HepG2 (cell line): ENCODE measurements at regions not wholly inside any gene's neighbourhood (a gene's known extent, or its start where the extent isn't known, plus 50 kb on each side); places are given as distances from the start of the nearest gene placed in this dataset.

Experiments
- ATAC-seq: fragments of 200-7000 bp; cut with Tn5 transposase; 3 replicates; pipeline ENCODE4 v1.9.1; 2020; ENCODE audit warnings: mild to moderate bottlenecking, moderate library complexity
- BruUV-seq: library from RNA; stranded (reverse); fragments of 400-500 nt; replicated peaks from 2 replicates; lab custom pipeline; 2021; lab: Mats Ljungman, UMichigan
- CTCF ChIA-PET: fragments of 300-600 bp; formaldehyde crosslinking; extraction: SDS; loops from one replicate; lab custom pipeline; 2021; ENCODE audit warnings: low total read pairs, inconsistent platforms, low intra/inter-chr PET ratio; lab: Yijun Ruan, JAX
- POLR2A ChIA-PET: fragments of 350-600 bp; sonication (Branson Sonifier 250); formaldehyde crosslinking; loops from one replicate; lab custom pipeline; 2020; ENCODE audit warnings: antibody characterized with exemption, inconsistent platforms; lab: Yijun Ruan, JAX
- DNase-seq: peaks from one replicate; pipeline ENCODE4 v3.0.0-alpha.2; 2015; ENCODE audit warnings: low spot score
- FAIRE-seq: peaks from 3 replicates; lab custom pipeline; 2011; peaks lifted over from hg19 to GRCh38; lab: Jason Lieb, UNC
- H2AFZ ChIP-seq: one replicate; pipeline ENCODE4 v1.6.1; 2011; ENCODE audit warnings: low read length, inconsistent platforms
- H3K27ac ChIP-seq: fragments of 300-600 bp; 3 replicates; pipeline ENCODE4 v1.8.0; 2011; ENCODE audit warnings: mixed run types, mild to moderate bottlenecking, mixed read lengths, low read length, inconsistent platforms; ENCODE audit not compliant: insufficient read depth; ENCODE audit errors: extremely low read length
- H3K27me3 ChIP-seq, 2 experiments: fragments of 200-600 bp in 1 of 2; 2 replicates in 1 of 2; 3 replicates in 1 of 2; pipeline versions ENCODE4 v1.6.0 to v1.8.0; 2011; ENCODE audit warnings: low read length in 2 of 2, mild to moderate bottlenecking in 2 of 2, moderate library complexity in 2 of 2, inconsistent platforms in 1 of 2; ENCODE audit not compliant: insufficient read depth in 2 of 2, control insufficient read depth in 1 of 2
- H3K36me3 ChIP-seq, 2 experiments: fragments of 200-600 bp in 1 of 2; replicated peaks in 1 of 2; 2 replicates in 1 of 2; 3 replicates in 1 of 2; pipeline versions ENCODE4 v1.5.1 to v1.8.0; 2011; ENCODE audit warnings: low read length in 2 of 2, inconsistent platforms in 1 of 2; ENCODE audit not compliant: insufficient read depth in 2 of 2, control insufficient read depth in 1 of 2
- H3K4me1 ChIP-seq: 2 replicates; pipeline ENCODE4 v1.5.1; 2012; ENCODE audit warnings: low read length, inconsistent platforms; ENCODE audit not compliant: insufficient read depth
- H3K4me2 ChIP-seq: 2 replicates; pipeline ENCODE4 v1.6.0; 2011; ENCODE audit warnings: low read depth, low read length, inconsistent platforms
- H3K4me3 ChIP-seq, 3 experiments: fragments of 200-600 bp in 1 of 3; sonication (generic), shearing (Covaris generic) in 1 of 3; replicated peaks in 1 of 3; 2 replicates each; pipeline ENCODE4 v1.5.1; 2011 to 2016; ENCODE audit warnings: low read length in 3 of 3, inconsistent platforms in 2 of 3, low read depth in 2 of 3, mild to moderate bottlenecking in 2 of 3, control low read depth in 1 of 3, mixed read lengths in 1 of 3; ENCODE audit not compliant: insufficient read depth in 1 of 3
- H3K79me2 ChIP-seq: one replicate; pipeline ENCODE4 v1.6.1; 2011; ENCODE audit warnings: low read length, inconsistent platforms; ENCODE audit not compliant: insufficient read depth
- H3K9ac ChIP-seq: 2 replicates; pipeline ENCODE4 v1.6.0; 2011; ENCODE audit warnings: mild to moderate bottlenecking, low read depth, low read length, inconsistent platforms; ENCODE audit not compliant: insufficient read depth
- H3K9me3 ChIP-seq: 2 replicates; pipeline ENCODE4 v1.5.1; 2012; ENCODE audit warnings: mild to moderate bottlenecking, low read length
- H4K20me1 ChIP-seq: 2 replicates; pipeline ENCODE4 v1.6.0; 2011; ENCODE audit warnings: inconsistent platforms, mild to moderate bottlenecking, low read length, moderate library complexity; ENCODE audit not compliant: insufficient read depth
- ARID2 ChIP-seq: sonication (generic); formaldehyde crosslinking; IDR thresholded peaks from 2 replicates; pipeline ENCODE4 v1.8.1; 2022; ENCODE audit warnings: mild to moderate bottlenecking, missing genetic modification reagents, borderline replicate concordance
- ARNT ChIP-seq: fragments of 450-650 bp; IDR thresholded peaks from 2 replicates; pipeline ENCODE4 v1.6.1; 2017
- BRD4 ChIP-seq: sonication (generic); formaldehyde crosslinking; IDR thresholded peaks from 2 replicates; pipeline ENCODE4 v1.4.0; 2020; ENCODE audit warnings: missing genetic modification reagents
- FOXA3 ChIP-seq: IDR thresholded peaks from 2 replicates; pipeline ENCODE4 v1.6.1; 2016; ENCODE audit warnings: missing genetic modification reagents, missing compliant biosample characterization
- ZMYM3 ChIP-seq: sonication (generic); formaldehyde crosslinking; IDR thresholded peaks from 2 replicates; pipeline ENCODE4 v1.5.1; 2020; ENCODE audit warnings: mild to moderate bottlenecking, missing genetic modification reagents
- ZNF513 ChIP-seq: sonication (generic); formaldehyde crosslinking; conservative IDR thresholded peaks from 2 replicates; pipeline ENCODE4 v1.5.0; 2020; ENCODE audit warnings: missing genetic modification reagents
- WGBS: methylation state at CpG from one replicate; pipeline ENCODE4 v1.1.6; 2017; ENCODE audit warnings: low lambda C conversion rate; 5-methylcytosine and 5-hydroxymethylcytosine counted together
- in situ Hi-C: cut with HindIII; loops from 2 replicates; pipeline ENCODE4 v1.10.0; 2017; ENCODE audit warnings: low pct_unique_long_range_greater_than_20kb; ENCODE audit not compliant: extremely low pct_ligation_motif_present
- intact Hi-C: fragments of 100-400 bp; cut with micrococcal nuclease; formaldehyde crosslinking; loops from one replicate; pipeline ENCODE4 v1.10.0; 2022; ENCODE audit not compliant: unreplicated experiment
- TF ChIP-seq, protein P1 (sequence below): sonication (generic); formaldehyde crosslinking; IDR thresholded peaks from 2 replicates; pipeline ENCODE4 v1.5.0; 2020; ENCODE audit warnings: missing genetic modification reagents, mild to moderate bottlenecking, borderline replicate concordance
- TF ChIP-seq, protein P2 (sequence below): IDR thresholded peaks from 2 replicates; pipeline ENCODE4 v1.4.0; 2020; ENCODE audit warnings: mild to moderate bottlenecking, missing genetic modification reagents
- TF ChIP-seq, protein P3 (sequence below): sonication (generic); formaldehyde crosslinking; IDR thresholded peaks from 2 replicates; pipeline ENCODE4 v1.5.1; 2020; ENCODE audit warnings: mild to moderate bottlenecking, missing genetic modification reagents

- 4% methylated on average over 4 of the region's 4 CpGs for whole genome bisulfite sequencing
- Histone ChIP-seq H3K4me2 (no peak overlapping the region), H3K36me3 (no peaks in the 10 kb centered on the region), H3K4me3 (no peak overlapping the region), H4K20me1 (no peaks in the 10 kb centered on the region), H3K9ac (no peak overlapping the region), H3K4me1 (no peaks in the 10 kb centered on the region), H3K79me2 (no peaks in the 10 kb centered on the region), H3K27me3 (no peaks in the 10 kb centered on the region), H3K27ac (no peak overlapping the region), H2AFZ (no peak overlapping the region), H3K9me3 (no peaks in the 10 kb centered on the region)
- intact Hi-C loops: no loop called here
- ChIA-PET CTCF (no interaction called here), POLR2A (no interaction called here)
- no TSS peak for BruUV-seq
- DNase-seq (no peak), FAIRE-seq (no peak), ATAC-seq (no peak)
- no peak for TF ChIP-seq ARNT
- TF ChIP-seq ZNF513 (CRISPR knock-in tag): no peak
- TF ChIP-seq, protein P1, sequence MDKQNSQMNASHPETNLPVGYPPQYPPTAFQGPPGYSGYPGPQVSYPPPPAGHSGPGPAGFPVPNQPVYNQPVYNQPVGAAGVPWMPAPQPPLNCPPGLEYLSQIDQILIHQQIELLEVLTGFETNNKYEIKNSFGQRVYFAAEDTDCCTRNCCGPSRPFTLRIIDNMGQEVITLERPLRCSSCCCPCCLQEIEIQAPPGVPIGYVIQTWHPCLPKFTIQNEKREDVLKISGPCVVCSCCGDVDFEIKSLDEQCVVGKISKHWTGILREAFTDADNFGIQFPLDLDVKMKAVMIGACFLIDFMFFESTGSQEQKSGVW: no peak
- TF ChIP-seq, protein P2, sequence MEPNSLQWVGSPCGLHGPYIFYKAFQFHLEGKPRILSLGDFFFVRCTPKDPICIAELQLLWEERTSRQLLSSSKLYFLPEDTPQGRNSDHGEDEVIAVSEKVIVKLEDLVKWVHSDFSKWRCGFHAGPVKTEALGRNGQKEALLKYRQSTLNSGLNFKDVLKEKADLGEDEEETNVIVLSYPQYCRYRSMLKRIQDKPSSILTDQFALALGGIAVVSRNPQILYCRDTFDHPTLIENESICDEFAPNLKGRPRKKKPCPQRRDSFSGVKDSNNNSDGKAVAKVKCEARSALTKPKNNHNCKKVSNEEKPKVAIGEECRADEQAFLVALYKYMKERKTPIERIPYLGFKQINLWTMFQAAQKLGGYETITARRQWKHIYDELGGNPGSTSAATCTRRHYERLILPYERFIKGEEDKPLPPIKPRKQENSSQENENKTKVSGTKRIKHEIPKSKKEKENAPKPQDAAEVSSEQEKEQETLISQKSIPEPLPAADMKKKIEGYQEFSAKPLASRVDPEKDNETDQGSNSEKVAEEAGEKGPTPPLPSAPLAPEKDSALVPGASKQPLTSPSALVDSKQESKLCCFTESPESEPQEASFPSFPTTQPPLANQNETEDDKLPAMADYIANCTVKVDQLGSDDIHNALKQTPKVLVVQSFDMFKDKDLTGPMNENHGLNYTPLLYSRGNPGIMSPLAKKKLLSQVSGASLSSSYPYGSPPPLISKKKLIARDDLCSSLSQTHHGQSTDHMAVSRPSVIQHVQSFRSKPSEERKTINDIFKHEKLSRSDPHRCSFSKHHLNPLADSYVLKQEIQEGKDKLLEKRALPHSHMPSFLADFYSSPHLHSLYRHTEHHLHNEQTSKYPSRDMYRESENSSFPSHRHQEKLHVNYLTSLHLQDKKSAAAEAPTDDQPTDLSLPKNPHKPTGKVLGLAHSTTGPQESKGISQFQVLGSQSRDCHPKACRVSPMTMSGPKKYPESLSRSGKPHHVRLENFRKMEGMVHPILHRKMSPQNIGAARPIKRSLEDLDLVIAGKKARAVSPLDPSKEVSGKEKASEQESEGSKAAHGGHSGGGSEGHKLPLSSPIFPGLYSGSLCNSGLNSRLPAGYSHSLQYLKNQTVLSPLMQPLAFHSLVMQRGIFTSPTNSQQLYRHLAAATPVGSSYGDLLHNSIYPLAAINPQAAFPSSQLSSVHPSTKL (CRISPR knock-in tag): no peak
- TF ChIP-seq FOXA3 (CRISPR knock-in tag): no peak
- TF ChIP-seq ZMYM3 (CRISPR knock-in tag): no peak
- TF ChIP-seq BRD4 (CRISPR knock-in tag): no peak
- no peak for TF ChIP-seq ARID2 (CRISPR knock-in tag)
- TF ChIP-seq, protein P3, sequence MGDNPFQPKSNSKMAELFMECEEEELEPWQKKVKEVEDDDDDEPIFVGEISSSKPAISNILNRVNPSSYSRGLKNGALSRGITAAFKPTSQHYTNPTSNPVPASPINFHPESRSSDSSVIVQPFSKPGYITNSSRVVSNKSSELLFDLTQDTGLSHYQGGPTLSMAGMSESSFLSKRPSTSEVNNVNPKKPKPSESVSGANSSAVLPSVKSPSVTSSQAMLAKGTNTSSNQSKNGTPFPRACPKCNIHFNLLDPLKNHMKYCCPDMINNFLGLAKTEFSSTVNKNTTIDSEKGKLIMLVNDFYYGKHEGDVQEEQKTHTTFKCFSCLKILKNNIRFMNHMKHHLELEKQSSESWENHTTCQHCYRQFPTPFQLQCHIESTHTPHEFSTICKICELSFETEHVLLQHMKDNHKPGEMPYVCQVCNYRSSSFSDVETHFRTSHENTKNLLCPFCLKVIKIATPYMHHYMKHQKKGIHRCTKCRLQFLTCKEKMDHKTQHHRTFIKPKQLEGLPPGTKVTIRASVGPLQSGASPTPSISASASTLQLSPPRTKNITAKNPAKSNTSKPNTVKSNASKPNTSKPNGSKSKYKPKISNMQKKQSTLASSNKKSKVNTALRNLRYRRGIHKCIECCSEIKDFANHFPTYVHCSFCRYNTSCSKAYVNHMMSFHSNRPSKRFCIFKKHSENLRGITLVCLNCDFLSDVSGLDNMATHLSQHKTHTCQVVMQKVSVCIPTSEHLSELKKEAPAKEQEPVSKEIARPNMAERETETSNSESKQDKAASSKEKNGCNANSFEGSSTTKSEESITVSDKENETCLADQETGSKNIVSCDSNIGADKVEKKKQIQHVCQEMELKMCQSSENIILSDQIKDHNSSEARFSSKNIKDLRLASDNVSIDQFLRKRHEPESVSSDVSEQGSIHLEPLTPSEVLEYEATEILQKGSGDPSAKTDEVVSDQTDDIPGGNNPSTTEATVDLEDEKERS (CRISPR knock-in tag): no peak
- in situ Hi-C loops: no loop called here
Observed at GRCh38 chr1:4553761-4554160, 100.6 kb upstream of the AJAP1 start.
